Mesendoderm (in vitro differentiated cells): ENCODE measurements at regions not wholly inside any gene's neighbourhood (a gene's known extent, or its start where the extent isn't known, plus 50 kb on each side); places are given as distances from the start of the nearest gene placed in this dataset.

Source experiments
- DNase-seq: peaks from one replicate; pipeline ENCODE4 v3.0.0; 2013
- H2AK5ac ChIP-seq: 2 replicates; pipeline ENCODE4 v1.6.1; 2013; ENCODE audit warnings: low read length, inconsistent platforms
- H2BK120ac ChIP-seq: 2 replicates; pipeline ENCODE4 v1.6.1; 2013; ENCODE audit warnings: low read depth, mild to moderate bottlenecking, low read length, moderate library complexity, mixed read lengths
- H2BK15ac ChIP-seq: replicated peaks from 2 replicates; pipeline ENCODE4 v1.6.1; 2013; ENCODE audit warnings: low read depth, mild to moderate bottlenecking, moderate library complexity
- H2BK5ac ChIP-seq: 2 replicates; pipeline ENCODE4 v1.6.1; 2013; ENCODE audit warnings: low read length, inconsistent platforms
- H3K18ac ChIP-seq: 2 replicates; pipeline ENCODE4 v1.6.1; 2013; ENCODE audit warnings: mild to moderate bottlenecking, low read length, mixed read lengths
- H3K23ac ChIP-seq: one replicate; pipeline ENCODE4 v1.6.1; 2013; ENCODE audit warnings: low read length
- H3K27ac ChIP-seq: 2 replicates; pipeline ENCODE4 v1.5.1; 2013; ENCODE audit warnings: low read depth, mild to moderate bottlenecking, inconsistent platforms, low read length, moderate library complexity
- H3K27me3 ChIP-seq: 2 replicates; pipeline ENCODE4 v1.6.1; 2013; ENCODE audit warnings: low read length, control low read depth, mild to moderate bottlenecking, inconsistent platforms; ENCODE audit not compliant: insufficient read depth, poor library complexity
- H3K36me3 ChIP-seq: 2 replicates; pipeline ENCODE4 v1.6.1; 2013; ENCODE audit warnings: low read length, inconsistent platforms; ENCODE audit not compliant: control insufficient read depth, insufficient read depth
- H3K4ac ChIP-seq: one replicate; pipeline ENCODE4 v1.6.1; 2013; ENCODE audit warnings: low read depth, mild to moderate bottlenecking, low read length, moderate library complexity
- H3K4me1 ChIP-seq: 2 replicates; pipeline ENCODE4 v1.6.1; 2013; ENCODE audit warnings: low read depth, low read length, inconsistent platforms; ENCODE audit not compliant: control insufficient read depth
- H3K4me2 ChIP-seq: 2 replicates; pipeline ENCODE4 v1.6.1; 2013; ENCODE audit warnings: low read length
- H3K4me3 ChIP-seq: 2 replicates; pipeline ENCODE4 v1.5.1; 2013; ENCODE audit warnings: mild to moderate bottlenecking, low read length
- H3K56ac ChIP-seq: one replicate; pipeline ENCODE4 v1.6.1; 2013; ENCODE audit warnings: low read length
- H3K79me1 ChIP-seq: 2 replicates; pipeline ENCODE4 v1.6.1; 2013; ENCODE audit warnings: low read length, inconsistent platforms
- H3K79me2 ChIP-seq: 2 replicates; pipeline ENCODE4 v1.6.1; 2013; ENCODE audit warnings: mild to moderate bottlenecking, low read length; ENCODE audit not compliant: control insufficient read depth, insufficient read depth
- H3K9ac ChIP-seq: 2 replicates; pipeline ENCODE4 v1.6.1; 2013; ENCODE audit warnings: low read length, inconsistent platforms
- H4K5ac ChIP-seq: one replicate; pipeline ENCODE4 v1.6.1; 2013; ENCODE audit warnings: low read length
- H4K8ac ChIP-seq: one replicate; pipeline ENCODE4 v1.6.1; 2013; ENCODE audit warnings: low read depth, mild to moderate bottlenecking, control low read depth, low read length, moderate library complexity
- WGBS: extraction: QIAGEN DNeasy Blood & Tissue Kit; methylation state at CpG from one replicate; pipeline ENCODE4 v1.1.7; 2013; ENCODE audit warnings: low lambda C conversion rate, missing lambda C conversion rate; ENCODE audit not compliant: insufficient coverage; ENCODE audit errors: extremely low coverage; 5-methylcytosine and 5-hydroxymethylcytosine counted together

DNA sequence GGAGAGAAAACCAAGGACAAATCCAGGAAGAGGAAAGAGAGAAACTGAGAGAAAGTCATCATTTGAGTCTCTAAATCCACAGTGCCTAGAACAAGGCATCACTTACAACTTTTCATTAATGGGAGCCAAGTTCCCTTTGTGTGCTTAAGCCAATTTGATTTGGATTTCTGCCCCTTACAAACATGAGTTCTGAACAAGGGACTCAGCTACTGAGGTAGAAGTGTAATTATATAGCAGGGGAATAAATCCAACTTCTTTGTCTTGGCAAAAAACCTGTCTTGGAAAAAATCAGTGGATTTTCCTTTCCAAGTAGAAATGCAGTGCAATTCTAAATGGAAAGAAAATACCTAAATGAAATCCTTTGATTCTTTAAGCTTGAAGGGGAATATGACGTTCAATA, 307.2 kb upstream of the CNTN3 start:
- Histone ChIP-seq H3K56ac (no peak overlapping the region), H3K9ac (no peak overlapping the region), H3K4me2 (no peak overlapping the region), H3K36me3 (no peaks in the 10 kb centered on the region), H3K27me3 (no peaks in the 10 kb centered on the region), H4K8ac (no peak overlapping the region), H2AK5ac (no peak overlapping the region), H3K18ac (no peak overlapping the region), H3K4me1 (no peaks in the 10 kb centered on the region), H4K5ac (no peak overlapping the region), H3K4ac (no peak overlapping the region), H2BK5ac (no peak overlapping the region), H3K27ac (no peak overlapping the region), H3K79me1 (no peaks in the 10 kb centered on the region), H3K23ac (no peak overlapping the region), H3K79me2 (no peaks in the 10 kb centered on the region), H2BK15ac (no peak overlapping the region), H3K4me3 (no peak overlapping the region), H2BK120ac (no peak overlapping the region)
- DNase-seq: no peak
- WGBS: no CpG with 5 or more reads among the region's 1 CpG

DNA sequence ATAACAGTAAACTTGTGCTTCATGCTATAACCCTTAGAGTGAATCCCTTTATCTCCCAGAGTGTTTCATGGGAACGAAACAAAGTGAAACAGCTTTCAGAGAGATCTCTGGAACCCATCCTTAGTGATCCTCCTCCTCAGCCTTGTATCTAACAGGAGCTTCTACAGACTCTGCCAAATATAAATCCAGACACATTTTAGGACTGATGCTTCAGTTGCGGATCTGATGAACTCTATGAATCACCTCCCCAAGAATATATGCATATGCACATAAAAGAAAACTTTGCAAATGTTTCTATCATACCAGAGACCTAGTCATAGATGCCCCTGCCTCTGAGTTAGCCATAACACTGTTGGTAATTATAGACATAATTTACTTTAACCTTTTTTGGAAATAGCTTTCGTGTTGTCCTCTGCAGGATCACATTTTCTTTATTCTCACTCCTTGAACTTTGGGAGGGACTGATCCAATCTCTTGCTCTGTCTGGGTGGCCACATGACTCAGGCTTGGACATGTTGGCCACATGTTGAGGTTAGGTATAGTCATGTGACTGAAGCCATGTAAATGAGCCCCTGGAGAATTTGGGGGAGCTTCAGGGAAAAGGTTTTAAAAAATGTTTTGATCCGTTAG, 306.4 kb upstream of the CNTN3 start:
- Histone ChIP-seq H2BK15ac (no peak overlapping the region), H2BK120ac (no peak overlapping the region), H3K18ac (no peak overlapping the region), H3K79me2 (no peaks in the 10 kb centered on the region), H4K8ac (peak overlapping the region; percentile 13), H3K23ac (no peak overlapping the region), H2BK5ac (no peak overlapping the region), H3K4me1 (no peaks in the 10 kb centered on the region), H3K4ac (no peak overlapping the region), H3K4me3 (no peak overlapping the region), H3K56ac (no peak overlapping the region), H4K5ac (no peak overlapping the region), H3K36me3 (no peaks in the 10 kb centered on the region), H3K79me1 (no peaks in the 10 kb centered on the region), H3K9ac (no peak overlapping the region), H3K4me2 (no peak overlapping the region), H3K27me3 (no peaks in the 10 kb centered on the region), H2AK5ac (no peak overlapping the region), H3K27ac (no peak overlapping the region)
- no peak for DNase-seq
- no CpG with 5 or more reads among the region's 4 CpGs for WGBS

- Histone ChIP-seq H3K79me2 (no peaks in the 10 kb centered on the region), H3K4me3 (no peak overlapping the region), H3K27ac (no peak overlapping the region), H4K5ac (no peak overlapping the region), H4K8ac (no peak overlapping the region), H2BK120ac (no peak overlapping the region), H2BK15ac (no peak overlapping the region), H3K27me3 (no peaks in the 10 kb centered on the region), H3K18ac (no peak overlapping the region), H3K4ac (no peak overlapping the region), H3K79me1 (no peaks in the 10 kb centered on the region), H3K23ac (no peak overlapping the region), H3K36me3 (no peaks in the 10 kb centered on the region), H3K4me2 (no peak overlapping the region), H3K9ac (no peak overlapping the region), H3K56ac (no peak overlapping the region), H2AK5ac (no peak overlapping the region), H2BK5ac (no peak overlapping the region), H3K4me1 (no peaks in the 10 kb centered on the region)
- 100% methylated on average over 2 of the region's 5 CpGs for WGBS
- DNase-seq: no peak
Observed at GRCh38 chr3:74916696-74917095, 302.2 kb upstream of the CNTN3 start.

GRCh38 chr3:74906181-74906580, 291.7 kb upstream of the CNTN3 start:
- Histone ChIP-seq H3K23ac (no peak overlapping the region), H3K79me1 (no peaks in the 10 kb centered on the region), H3K27me3 (no peaks in the 10 kb centered on the region), H3K4ac (no peak overlapping the region), H3K56ac (no peak overlapping the region), H3K4me3 (no peak overlapping the region), H3K4me1 (no peaks in the 10 kb centered on the region), H2BK5ac (no peak overlapping the region), H3K18ac (no peak overlapping the region), H4K5ac (no peak overlapping the region), H3K79me2 (no peaks in the 10 kb centered on the region), H3K27ac (no peak overlapping the region), H3K9ac (no peak overlapping the region), H2BK120ac (no peak overlapping the region), H4K8ac (no peak overlapping the region), H3K36me3 (no peaks in the 10 kb centered on the region), H3K4me2 (no peak overlapping the region), H2AK5ac (no peak overlapping the region), H2BK15ac (no peak overlapping the region)
- no peak for DNase-seq
- WGBS: no CpG with 5 or more reads among the region's 4 CpGs

GRCh38 chr3:74905478-74905877, 291.0 kb upstream of the CNTN3 start:
- no peak overlapping the region for H3K9ac ChIP-seq
- no peak overlapping the region for H2BK120ac ChIP-seq
- no peaks in the 10 kb centered on the region for H3K36me3 ChIP-seq
- no peaks in the 10 kb centered on the region for H3K4me1 ChIP-seq
- no peaks in the 10 kb centered on the region for H3K79me2 ChIP-seq
- no peak overlapping the region for H2AK5ac ChIP-seq
- H3K4me3 ChIP-seq: no peak overlapping the region
- no peak overlapping the region for H4K5ac ChIP-seq
- H3K79me1 ChIP-seq: no peaks in the 10 kb centered on the region
- DNase-seq: no peak
- no peak overlapping the region for H3K56ac ChIP-seq
- H2BK15ac ChIP-seq: no peak overlapping the region
- H3K18ac ChIP-seq: no peak overlapping the region
- no peak overlapping the region for H3K23ac ChIP-seq
- no peak overlapping the region for H3K4ac ChIP-seq
- no CpG with 5 or more reads among the region's 1 CpG for WGBS
- H3K27ac ChIP-seq: no peak overlapping the region
- no peaks in the 10 kb centered on the region for H3K27me3 ChIP-seq
- no peak overlapping the region for H3K4me2 ChIP-seq
- no peak overlapping the region for H4K8ac ChIP-seq
- no peak overlapping the region for H2BK5ac ChIP-seq

- no peak overlapping the region for H2BK5ac ChIP-seq
- no CpG with 5 or more reads among the region's 2 CpGs for WGBS
- no peak overlapping the region for H3K18ac ChIP-seq
- H3K4me1 ChIP-seq: no peaks in the 10 kb centered on the region
- DNase-seq: no peak
- H3K56ac ChIP-seq: no peak overlapping the region
- no peak overlapping the region for H2AK5ac ChIP-seq
- no peak overlapping the region for H4K8ac ChIP-seq
- no peak overlapping the region for H3K23ac ChIP-seq
- H3K9ac ChIP-seq: no peak overlapping the region
- H2BK15ac ChIP-seq: no peak overlapping the region
- H3K4me2 ChIP-seq: no peak overlapping the region
- no peak overlapping the region for H4K5ac ChIP-seq
- no peak overlapping the region for H3K27ac ChIP-seq
- H3K79me2 ChIP-seq: no peaks in the 10 kb centered on the region
- H3K36me3 ChIP-seq: no peaks in the 10 kb centered on the region
- H3K4ac ChIP-seq: no peak overlapping the region
- H3K79me1 ChIP-seq: no peaks in the 10 kb centered on the region
- no peaks in the 10 kb centered on the region for H3K27me3 ChIP-seq
- H3K4me3 ChIP-seq: no peak overlapping the region
- H2BK120ac ChIP-seq: no peak overlapping the region
Observed at GRCh38 chr3:74904646-74905045, 290.2 kb upstream of the CNTN3 start.
